ENCODE measurements at regions not wholly inside any gene's neighbourhood (a gene's known extent, or its start where the extent isn't known, plus 50 kb on each side); places are given as distances from the start of the nearest gene placed in this dataset.
"Not testable (repeated sequence)": the region's sequence is repeated elsewhere in the genome, so short reads cannot be mapped to it uniquely, and the experiment has no call there.

DNA sequence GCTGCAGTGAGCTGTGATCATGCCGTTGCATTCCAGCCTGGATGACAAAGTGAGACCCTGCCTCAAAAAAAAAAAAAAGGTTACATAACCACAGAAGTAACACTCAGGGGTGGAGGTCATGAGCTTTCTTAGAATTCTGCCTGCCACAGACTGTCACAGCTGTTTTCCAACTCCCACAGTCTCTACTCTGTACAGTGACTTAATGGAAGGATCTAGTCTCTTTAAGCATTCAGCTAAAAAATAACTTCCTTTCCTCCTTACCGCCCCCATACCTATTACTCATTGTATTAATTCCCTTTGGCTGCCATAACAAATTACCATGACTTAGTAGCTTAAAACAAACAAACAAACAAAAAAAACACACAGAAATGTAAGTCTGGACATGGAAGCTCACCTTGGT, 99.6 kb upstream of the UBE2E1 start:
- DNase-seq (ENCODE audit: low spot score) = no peak

- DNase-seq (ENCODE audit: low spot score) = no peak
Measured at GRCh38 chr3:23709987-23710386, 95.8 kb upstream of the UBE2E1 start.

DNA sequence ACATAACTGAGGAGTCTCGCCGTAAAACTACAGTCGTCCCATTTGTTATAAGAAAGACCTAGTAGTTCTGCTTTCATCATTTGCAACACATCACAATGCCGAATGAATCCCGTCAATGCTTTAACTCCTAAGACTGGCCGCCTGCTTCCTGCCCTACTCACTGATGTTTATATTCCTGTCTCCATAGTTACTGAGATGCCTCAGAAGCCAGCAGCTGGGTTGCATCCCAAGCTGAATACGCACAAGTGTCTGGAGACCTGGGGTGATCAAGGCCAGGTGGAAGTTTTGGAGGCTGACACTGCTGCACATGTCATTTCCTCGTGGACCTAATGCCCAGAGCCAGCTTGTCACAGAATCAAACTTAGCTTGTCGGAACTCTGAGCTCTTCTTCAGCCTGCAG, 95.2 kb upstream of the UBE2E1 start:
- DNase-seq (ENCODE audit: low spot score) = no peak

GRCh38 chr3:23711916-23712494, 93.8 kb upstream of the UBE2E1 start:
- DNase-seq (ENCODE audit: low spot score) = no peak

- no peak for DNase-seq (ENCODE audit: low spot score)
Measured at GRCh38 chr3:23712656-23713559, 92.8 kb upstream of the UBE2E1 start.

GRCh38 chr3:23713641-23714040, 92.1 kb upstream of the UBE2E1 start:
- no peak for DNase-seq (ENCODE audit: low spot score)

GRCh38 chr3:23720059-23720458, 85.7 kb upstream of the UBE2E1 start:
- no peak for DNase-seq (ENCODE audit: low spot score)

DNA sequence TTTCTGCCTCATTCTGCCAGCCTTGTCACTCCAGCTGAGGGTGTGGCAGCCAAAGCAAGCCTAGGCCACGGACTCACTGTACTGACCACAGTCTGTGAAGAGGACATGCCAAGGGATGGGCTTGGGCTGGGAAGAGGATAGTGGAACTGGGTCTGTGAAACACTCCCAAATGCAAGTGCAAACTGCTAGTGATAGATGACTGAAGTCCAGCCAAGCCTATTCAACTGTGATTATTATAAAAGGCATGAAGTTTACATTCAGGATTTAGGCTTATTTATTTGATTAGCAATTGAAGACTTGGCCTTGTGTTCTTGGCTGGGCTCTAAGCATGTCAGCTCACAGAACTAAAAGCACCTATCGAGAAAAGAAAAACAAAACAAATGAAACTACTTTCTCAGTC, 84.9 kb upstream of the UBE2E1 start:
- no peak for DNase-seq (ENCODE audit: low spot score)

DNA sequence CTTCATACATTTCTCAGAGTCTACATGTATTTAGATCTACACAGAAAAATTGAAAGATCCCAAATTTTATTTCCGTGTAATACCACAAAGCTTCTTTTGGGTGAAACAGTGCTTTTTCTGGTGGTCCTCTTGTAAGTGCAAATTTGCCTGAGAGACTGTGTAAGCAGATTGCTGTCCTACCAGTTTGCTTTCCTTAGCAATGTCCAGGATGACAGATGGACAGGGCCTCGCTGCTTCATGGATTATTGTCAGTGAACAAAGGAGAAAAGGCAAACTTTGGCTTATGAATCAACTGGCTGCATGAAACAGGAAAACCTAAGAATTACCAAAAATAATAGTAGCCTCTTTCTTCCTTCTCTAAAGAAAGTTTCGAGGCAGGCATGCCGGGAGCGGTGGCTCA, 82.6 kb upstream of the UBE2E1 start:
- no peak for DNase-seq (ENCODE audit: low spot score)

GRCh38 chr3:23723930-23724329, 81.8 kb upstream of the UBE2E1 start:
- DNase-seq (ENCODE audit: low spot score) = no peak

- DNase-seq (ENCODE audit: low spot score) = no peak
Measured at GRCh38 chr3:23726811-23727548, 78.8 kb upstream of the UBE2E1 start.

GRCh38 chr3:23728601-23729117, 77.1 kb upstream of the UBE2E1 start:
- no peak for DNase-seq (ENCODE audit: low spot score)

- not testable (repeated sequence) for DNase-seq (ENCODE audit: low spot score)
Measured at GRCh38 chr3:23729362-23729761, 76.4 kb upstream of the UBE2E1 start.

GRCh38 chr3:23734481-23734880, 71.3 kb upstream of the UBE2E1 start:
- no peak for DNase-seq (ENCODE audit: low spot score)

DNA sequence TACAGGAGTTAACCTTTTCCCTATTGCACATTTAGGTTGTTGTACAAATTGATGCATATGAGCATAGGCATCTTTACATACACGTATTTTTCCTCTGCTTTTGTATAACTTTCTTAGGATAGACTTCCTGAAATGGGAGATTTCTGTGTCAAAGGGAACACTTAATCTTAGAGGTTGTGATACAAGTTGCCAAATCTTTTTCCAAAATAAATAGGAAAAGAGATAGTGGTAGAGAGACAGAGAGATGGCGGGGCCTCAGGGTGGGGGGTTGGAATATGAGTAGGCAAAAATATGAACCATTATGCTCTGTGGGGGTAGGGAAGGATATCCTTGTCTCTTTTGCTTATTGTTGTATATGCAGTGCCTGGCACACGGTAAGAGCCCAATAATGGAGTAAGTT, 70.7 kb upstream of the UBE2E1 start:
- DNase-seq (ENCODE audit: low spot score) = no peak

GRCh38 chr3:23735535-23736326, 70.0 kb upstream of the UBE2E1 start:
- no peak for DNase-seq (ENCODE audit: low spot score)

- DNase-seq (ENCODE audit: low spot score) = no peak
Measured at GRCh38 chr3:23738944-23739343, 66.8 kb upstream of the UBE2E1 start.

GRCh38 chr3:23739536-23739935, 66.2 kb upstream of the UBE2E1 start:
- no peak for DNase-seq (ENCODE audit: low spot score)

DNA sequence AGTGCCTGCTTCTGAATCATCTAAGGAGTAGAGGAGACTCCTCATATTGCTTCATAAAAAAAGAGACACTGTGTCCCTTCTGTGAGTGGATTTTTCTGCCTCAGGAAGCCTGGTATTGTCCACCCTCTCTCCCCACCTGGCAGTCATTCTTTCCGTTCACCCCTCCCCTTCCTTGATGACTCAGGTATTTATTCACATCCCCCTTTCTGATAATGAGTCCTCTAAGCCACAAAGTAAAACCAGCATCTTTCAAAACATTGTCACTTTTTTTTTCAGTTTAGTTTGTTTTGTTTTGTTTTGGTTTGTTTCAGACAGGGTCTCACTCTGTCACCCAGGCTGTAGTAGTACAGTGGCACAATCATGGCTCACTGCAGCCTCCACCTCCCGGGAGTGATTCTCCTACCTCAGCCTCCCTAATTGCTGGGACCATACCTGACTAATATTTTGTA, 65.2 kb upstream of the UBE2E1 start:
- DNase-seq (ENCODE audit: low spot score) = peak; percentile 24

DNA sequence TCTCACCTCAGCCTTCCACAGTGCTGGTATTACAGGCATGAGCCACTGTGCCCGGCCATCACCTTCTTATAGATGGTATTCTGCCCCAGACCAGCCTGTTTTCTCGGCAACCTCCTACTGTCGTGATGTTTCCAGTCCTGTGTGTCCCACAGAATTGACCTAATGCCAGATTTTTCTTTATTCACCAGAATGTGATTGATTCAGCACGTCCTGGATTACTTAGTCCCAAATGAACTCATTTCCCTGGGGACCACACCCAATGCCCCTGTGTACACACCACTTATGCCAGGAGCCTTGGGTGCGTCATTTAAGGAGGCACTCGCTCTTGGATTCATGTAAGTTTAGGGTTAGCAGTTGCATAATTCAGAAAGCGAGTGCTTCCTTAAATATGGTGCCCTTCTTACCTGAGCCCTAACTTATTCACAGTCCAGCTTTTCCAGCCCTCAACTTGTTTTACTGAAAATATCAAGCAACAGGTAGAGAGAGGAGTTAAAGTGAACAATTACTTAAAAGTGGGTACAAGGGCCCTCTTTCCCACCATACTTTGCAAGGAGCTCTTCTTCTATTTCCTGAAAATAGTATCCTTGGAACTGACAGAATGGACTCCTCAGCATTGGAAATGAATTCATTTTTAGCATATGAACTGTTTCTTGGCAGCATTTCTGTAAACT, 64.6 kb upstream of the UBE2E1 start:
- no peak for DNase-seq (ENCODE audit: low spot score)

All from HT-29 (cell line).